ENCODE measurements at regions not wholly inside any gene's neighbourhood (a gene's known extent, or its start where the extent isn't known, plus 50 kb on each side); places are given as distances from the start of the nearest gene placed in this dataset.
"Not testable (repeated sequence)": the region's sequence is repeated elsewhere in the genome, so short reads cannot be mapped to it uniquely, and the experiment has no call there.

DNA sequence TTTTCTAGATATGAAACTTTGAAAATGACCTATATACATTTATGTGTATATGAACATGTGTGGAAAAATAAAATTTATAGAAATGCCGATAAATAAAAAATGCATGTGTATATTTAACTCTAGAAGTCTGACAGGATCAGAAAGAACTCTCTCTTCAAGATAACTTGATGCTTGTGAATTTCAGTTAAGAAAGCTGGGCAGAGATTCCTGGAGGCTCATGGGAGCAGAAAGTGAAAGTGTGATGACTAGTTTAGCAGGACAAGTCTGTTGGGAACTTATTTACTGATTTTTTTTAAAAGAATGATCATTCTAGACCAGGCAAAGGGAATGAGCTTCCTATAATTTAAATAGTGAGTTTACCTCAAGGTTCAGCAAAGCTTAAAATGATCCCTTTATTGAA is 81.5 kb upstream of the KCNAB1 start:
- Mint-ChIP-seq H3K4me1 (peaks cover 2% of the 10 kb centered on the region), H3K27me3 (ENCODE audit: low read depth in 3 of 3) (peaks cover 1 to 4% (median 4%) of the 10 kb centered on the region in 3 donors), H3K9me3 (peaks cover 0 to 7% (median 5%) of the 10 kb centered on the region in 7 donors), H3K4me3 (no peak overlapping the region), H3K27ac (no peak overlapping the region), H3K36me3 (no peaks in the 10 kb centered on the region)
- no peaks in the 10 kb centered on the region for H3K4me1 ChIP-seq (ENCODE audit: control insufficient read depth in 1 of 2, insufficient read depth in 2 of 2, low read length in 2 of 2)
- no peaks in the 10 kb centered on the region for H3K36me3 ChIP-seq (replicated peaks in 1 of 2; ENCODE audit: control insufficient read depth in 1 of 2, insufficient read depth in 2 of 2, low read length in 2 of 2)
- H3K79me2 ChIP-seq (ENCODE audit: insufficient read depth, low read length): no peaks in the 10 kb centered on the region
- H3K9ac ChIP-seq (ENCODE audit: insufficient read depth, low read length, poor library complexity, severe bottlenecking): no peak overlapping the region
- no peak overlapping the region for H3K4me2 ChIP-seq (replicated peaks; ENCODE audit: extremely low read depth, low read length, poor library complexity, severe bottlenecking)
- no peaks in the 10 kb centered on the region for H3K9me3 ChIP-seq (replicated peaks in 1 of 2; ENCODE audit: control insufficient read depth in 1 of 2, insufficient read depth in 1 of 2, low read length in 2 of 2)
- intact Hi-C loops (cut with micrococcal nuclease): no loop called here
- H3K27ac ChIP-seq (ENCODE audit: low read depth in 1 of 2, low read length in 2 of 2): no peak overlapping the region
- H3K4me3 ChIP-seq (replicated peaks in 1 of 3; ENCODE audit: low read depth in 2 of 3, low read length in 3 of 3): no peak overlapping the region
- no peaks in the 10 kb centered on the region for H4K20me1 ChIP-seq (ENCODE audit: insufficient read depth, low read length)
- no peak overlapping the region for H2AFZ ChIP-seq (ENCODE audit: insufficient read depth, low read depth, low read length, poor library complexity, severe bottlenecking)
- TF ChIP-seq, protein P1, sequence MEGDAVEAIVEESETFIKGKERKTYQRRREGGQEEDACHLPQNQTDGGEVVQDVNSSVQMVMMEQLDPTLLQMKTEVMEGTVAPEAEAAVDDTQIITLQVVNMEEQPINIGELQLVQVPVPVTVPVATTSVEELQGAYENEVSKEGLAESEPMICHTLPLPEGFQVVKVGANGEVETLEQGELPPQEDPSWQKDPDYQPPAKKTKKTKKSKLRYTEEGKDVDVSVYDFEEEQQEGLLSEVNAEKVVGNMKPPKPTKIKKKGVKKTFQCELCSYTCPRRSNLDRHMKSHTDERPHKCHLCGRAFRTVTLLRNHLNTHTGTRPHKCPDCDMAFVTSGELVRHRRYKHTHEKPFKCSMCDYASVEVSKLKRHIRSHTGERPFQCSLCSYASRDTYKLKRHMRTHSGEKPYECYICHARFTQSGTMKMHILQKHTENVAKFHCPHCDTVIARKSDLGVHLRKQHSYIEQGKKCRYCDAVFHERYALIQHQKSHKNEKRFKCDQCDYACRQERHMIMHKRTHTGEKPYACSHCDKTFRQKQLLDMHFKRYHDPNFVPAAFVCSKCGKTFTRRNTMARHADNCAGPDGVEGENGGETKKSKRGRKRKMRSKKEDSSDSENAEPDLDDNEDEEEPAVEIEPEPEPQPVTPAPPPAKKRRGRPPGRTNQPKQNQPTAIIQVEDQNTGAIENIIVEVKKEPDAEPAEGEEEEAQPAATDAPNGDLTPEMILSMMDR (IDR thresholded peaks at IDR 0.05): no peak
- no peak for DNase-seq
- no CpG with 5 or more reads among the region's 1 CpG for WGBS (ENCODE audit: insufficient coverage)
- H3K27me3 ChIP-seq (ENCODE audit: control insufficient read depth in 2 of 2, insufficient read depth in 2 of 2, low read length in 2 of 2): no peaks in the 10 kb centered on the region

DNA sequence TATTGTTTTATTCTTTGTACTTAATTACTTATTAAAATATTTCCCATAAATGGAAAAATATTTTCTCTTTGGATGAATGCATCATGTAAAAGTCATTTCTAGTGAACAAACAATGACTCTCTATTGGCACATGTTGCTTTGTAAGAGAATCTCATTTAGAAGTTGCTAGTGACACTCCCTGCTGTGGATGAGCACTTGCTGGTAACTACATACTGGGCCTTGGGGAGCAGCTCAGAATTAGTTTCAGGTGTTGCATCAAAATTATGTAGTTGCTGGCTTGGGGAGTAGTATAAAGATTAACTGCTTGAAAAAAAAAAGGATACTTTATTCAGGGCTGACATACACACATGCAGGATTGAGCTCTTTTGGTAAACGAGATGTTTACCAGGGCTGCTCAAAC is 80.3 kb upstream of the KCNAB1 start:
- no peak overlapping the region for H3K27ac ChIP-seq (ENCODE audit: low read depth in 1 of 2, low read length in 2 of 2)
- no peaks in the 10 kb centered on the region for H4K20me1 ChIP-seq (ENCODE audit: insufficient read depth, low read length)
- no peak overlapping the region for H2AFZ ChIP-seq (ENCODE audit: insufficient read depth, low read depth, low read length, poor library complexity, severe bottlenecking)
- peaks cover 4% of the 10 kb centered on the region for H3K4me1 Mint-ChIP-seq
- peaks cover 4 to 5% (median 4%) of the 10 kb centered on the region in 3 donors for H3K27me3 Mint-ChIP-seq (ENCODE audit: low read depth in 3 of 3)
- no peaks in the 10 kb centered on the region for H3K79me2 ChIP-seq (ENCODE audit: insufficient read depth, low read length)
- TF ChIP-seq, protein P1 (IDR thresholded peaks at IDR 0.05): no peak
- no peak overlapping the region for H3K4me3 ChIP-seq (replicated peaks in 1 of 3; ENCODE audit: low read depth in 2 of 3, low read length in 3 of 3)
- intact Hi-C loops (cut with micrococcal nuclease): no loop called here
- no peak overlapping the region for H3K27ac Mint-ChIP-seq
- H3K36me3 Mint-ChIP-seq: no peaks in the 10 kb centered on the region
- peaks cover 0 to 7% (median 4%) of the 10 kb centered on the region in 7 donors for H3K9me3 Mint-ChIP-seq
- DNase-seq: no peak
- no peak overlapping the region for H3K9ac ChIP-seq (ENCODE audit: insufficient read depth, low read length, poor library complexity, severe bottlenecking)
- H3K4me2 ChIP-seq (replicated peaks; ENCODE audit: extremely low read depth, low read length, poor library complexity, severe bottlenecking): no peak overlapping the region
- no peaks in the 10 kb centered on the region for H3K27me3 ChIP-seq (ENCODE audit: control insufficient read depth in 2 of 2, insufficient read depth in 2 of 2, low read length in 2 of 2)
- H3K9me3 ChIP-seq (replicated peaks in 1 of 2; ENCODE audit: control insufficient read depth in 1 of 2, insufficient read depth in 1 of 2, low read length in 2 of 2): no peaks in the 10 kb centered on the region
- H3K4me1 ChIP-seq (ENCODE audit: control insufficient read depth in 1 of 2, insufficient read depth in 2 of 2, low read length in 2 of 2): no peaks in the 10 kb centered on the region
- no CpG with 5 or more reads among the region's 1 CpG for WGBS (ENCODE audit: insufficient coverage)
- no peak overlapping the region for H3K4me3 Mint-ChIP-seq
- no peaks in the 10 kb centered on the region for H3K36me3 ChIP-seq (replicated peaks in 1 of 2; ENCODE audit: control insufficient read depth in 1 of 2, insufficient read depth in 2 of 2, low read length in 2 of 2)

DNA sequence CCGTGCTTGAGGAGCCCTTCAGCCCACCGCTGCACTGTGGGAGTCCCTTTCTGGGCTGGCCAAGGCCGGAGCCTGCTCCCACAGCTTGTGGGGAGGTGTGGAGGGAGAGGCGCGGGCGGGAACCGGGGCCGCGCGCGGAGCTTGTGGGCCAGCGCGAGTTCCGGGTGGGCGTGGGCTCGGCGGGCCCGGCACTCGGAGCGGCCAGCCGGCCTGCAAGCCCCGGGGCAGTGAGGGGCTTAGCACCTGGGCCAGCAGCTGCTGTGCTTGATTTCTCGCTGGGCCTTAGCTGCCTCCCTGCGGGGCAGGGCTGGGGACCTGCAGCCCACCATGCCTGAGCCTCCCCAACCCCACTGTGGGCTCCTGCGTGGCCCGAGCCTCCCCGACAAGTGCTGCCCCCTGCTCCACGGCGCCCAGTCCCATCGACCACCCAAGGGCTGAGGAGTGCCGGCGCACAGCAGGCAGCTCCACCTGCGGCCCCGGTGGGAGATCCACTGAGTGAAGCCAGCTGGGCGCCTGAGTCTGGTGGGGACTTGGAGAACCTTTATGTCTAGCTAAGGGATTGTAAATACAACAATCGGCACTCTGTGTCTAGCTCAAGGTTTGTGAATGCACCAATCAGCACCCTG is 79.0 kb upstream of the KCNAB1 start:
- H3K27me3 ChIP-seq (ENCODE audit: control insufficient read depth in 2 of 2, insufficient read depth in 2 of 2, low read length in 2 of 2); H3K9me3 Mint-ChIP-seq; H3K36me3 Mint-ChIP-seq; H3K9ac ChIP-seq (ENCODE audit: insufficient read depth, low read length, poor library complexity, severe bottlenecking); H3K4me3 Mint-ChIP-seq; H4K20me1 ChIP-seq (ENCODE audit: insufficient read depth, low read length); H3K27me3 Mint-ChIP-seq (ENCODE audit: low read depth in 3 of 3); H3K4me2 ChIP-seq (replicated peaks; ENCODE audit: extremely low read depth, low read length, poor library complexity, severe bottlenecking); intact Hi-C loops (cut with micrococcal nuclease); H3K27ac ChIP-seq (ENCODE audit: low read depth in 1 of 2, low read length in 2 of 2); H3K27ac Mint-ChIP-seq; H3K36me3 ChIP-seq (replicated peaks in 1 of 2; ENCODE audit: control insufficient read depth in 1 of 2, insufficient read depth in 2 of 2, low read length in 2 of 2); H3K4me3 ChIP-seq (replicated peaks in 1 of 3; ENCODE audit: low read depth in 2 of 3, low read length in 3 of 3); H3K9me3 ChIP-seq (replicated peaks in 1 of 2; ENCODE audit: control insufficient read depth in 1 of 2, insufficient read depth in 1 of 2, low read length in 2 of 2); H3K4me1 Mint-ChIP-seq; DNase-seq; H2AFZ ChIP-seq (ENCODE audit: insufficient read depth, low read depth, low read length, poor library complexity, severe bottlenecking); H3K79me2 ChIP-seq (ENCODE audit: insufficient read depth, low read length); H3K4me1 ChIP-seq (ENCODE audit: control insufficient read depth in 1 of 2, insufficient read depth in 2 of 2, low read length in 2 of 2): not testable (repeated sequence)
- 97% methylated on average over 32 of the region's 36 CpGs for WGBS (ENCODE audit: insufficient coverage)

Measured in CD14-positive monocyte (primary cell).